Umbilical cord (tissue), 1 donor: ENCODE measurements at regions not wholly inside any gene's neighbourhood (a gene's known extent, or its start where the extent isn't known, plus 50 kb on each side); places are given as distances from the start of the nearest gene placed in this dataset.
"Not testable (repeated sequence)": the region's sequence is repeated elsewhere in the genome, so short reads cannot be mapped to it uniquely, and the experiment has no call there.

Source experiments
- DNase-seq: peaks from one replicate; pipeline ENCODE4 v3.0.0-alpha.2; 2015; ENCODE audit warnings: low spot score

DNA sequence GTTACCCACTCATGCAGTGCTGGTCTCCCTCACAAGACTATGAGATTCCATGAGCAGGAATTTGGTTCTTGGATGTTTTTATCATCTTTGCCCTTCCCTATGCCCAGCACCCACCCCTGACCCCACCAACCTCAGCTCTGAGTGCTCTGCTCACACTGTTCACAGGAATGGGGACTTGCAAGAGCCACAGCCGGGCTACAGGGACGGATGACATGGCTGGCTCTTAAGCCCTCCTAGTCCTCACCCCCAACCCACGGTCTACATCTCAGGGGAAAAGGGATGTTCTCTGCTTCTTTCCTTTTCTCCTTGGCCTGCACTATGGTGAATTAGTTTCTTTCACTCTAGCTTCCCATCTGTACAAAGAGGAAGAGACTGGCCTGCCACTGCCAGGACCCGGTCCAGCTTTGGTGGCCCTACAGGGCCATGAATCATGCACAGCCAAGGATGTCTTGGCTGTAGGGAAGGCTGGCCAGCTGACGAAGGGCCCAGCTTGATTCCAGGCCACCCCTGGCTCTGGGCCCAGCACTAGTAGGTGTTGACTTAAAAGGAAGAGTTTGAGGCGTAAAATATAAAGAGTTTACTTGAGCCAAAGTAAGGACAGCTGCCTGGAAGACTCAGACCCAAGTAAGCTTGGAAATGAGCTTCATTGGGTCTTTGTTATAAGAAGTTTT is 79.7 kb upstream of the MTLN start:
- not testable (repeated sequence) for DNase-seq

- DNase-seq: not testable (repeated sequence)
Measured at GRCh38 chr2:110287817-110288216, 75.5 kb upstream of the MTLN start.

DNA sequence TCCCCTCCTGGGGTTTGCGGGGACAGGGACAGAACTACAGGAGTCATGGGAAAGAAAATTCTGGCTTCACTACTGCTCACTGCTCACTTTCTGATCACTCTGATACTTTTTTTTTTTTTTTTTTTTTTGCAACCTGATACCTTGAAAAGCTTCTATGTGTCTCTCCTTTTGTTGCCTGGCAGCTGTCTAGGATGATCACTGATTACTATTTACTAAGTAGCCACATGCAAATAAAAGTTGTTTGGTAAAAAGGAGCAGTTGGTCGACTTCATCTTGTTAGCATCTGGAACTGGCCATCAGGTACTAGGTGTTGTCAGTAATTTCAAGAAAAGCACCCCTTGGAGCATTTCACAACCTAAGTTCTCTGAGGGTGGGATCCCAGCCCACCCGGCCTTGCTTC is 74.9 kb upstream of the MTLN start:
- not testable (repeated sequence) for DNase-seq

DNA sequence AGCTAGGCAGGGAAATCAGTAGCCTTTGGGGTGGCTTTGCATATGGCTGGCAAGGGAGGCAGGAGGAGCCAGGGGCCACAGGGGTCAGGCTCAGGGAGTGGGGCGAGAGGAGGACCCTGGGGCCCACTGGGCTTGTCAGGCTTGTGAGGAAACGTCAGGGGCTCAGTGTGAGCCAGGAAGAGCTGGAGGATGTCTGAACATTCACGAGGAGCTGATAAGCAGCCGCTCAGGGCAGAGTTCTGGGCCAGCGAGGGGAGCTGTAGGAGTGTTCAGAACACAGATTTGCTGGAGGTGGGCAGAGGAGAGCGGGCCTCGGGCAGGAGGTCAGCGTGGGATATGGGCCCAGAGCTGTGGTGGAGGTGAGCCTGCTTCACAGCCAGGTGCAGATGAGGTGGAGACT is 72.7 kb upstream of the MTLN start:
- DNase-seq: not testable (repeated sequence)

DNA sequence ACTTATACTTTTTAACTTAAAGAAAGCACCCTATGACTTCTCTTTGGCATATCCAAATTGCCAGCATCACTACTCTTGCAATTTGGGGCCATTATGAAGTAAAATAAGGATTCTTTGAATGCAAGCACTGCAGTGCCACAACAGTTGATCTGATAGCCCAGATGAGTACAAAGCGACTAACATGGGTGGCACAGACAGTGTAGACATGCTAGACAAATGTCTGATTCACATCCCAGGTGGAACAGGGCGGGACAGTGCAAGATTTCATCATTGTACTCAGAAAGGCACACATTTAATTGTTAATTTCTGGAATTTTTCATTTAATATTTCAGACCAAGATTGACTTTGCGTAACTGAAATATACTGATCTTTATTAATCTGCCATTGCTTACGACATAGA is 68.5 kb upstream of the MTLN start:
- not testable (repeated sequence) for DNase-seq

GRCh38 chr2:110277054-110277453 is 64.7 kb upstream of the MTLN start:
- not testable (repeated sequence) for DNase-seq

DNA sequence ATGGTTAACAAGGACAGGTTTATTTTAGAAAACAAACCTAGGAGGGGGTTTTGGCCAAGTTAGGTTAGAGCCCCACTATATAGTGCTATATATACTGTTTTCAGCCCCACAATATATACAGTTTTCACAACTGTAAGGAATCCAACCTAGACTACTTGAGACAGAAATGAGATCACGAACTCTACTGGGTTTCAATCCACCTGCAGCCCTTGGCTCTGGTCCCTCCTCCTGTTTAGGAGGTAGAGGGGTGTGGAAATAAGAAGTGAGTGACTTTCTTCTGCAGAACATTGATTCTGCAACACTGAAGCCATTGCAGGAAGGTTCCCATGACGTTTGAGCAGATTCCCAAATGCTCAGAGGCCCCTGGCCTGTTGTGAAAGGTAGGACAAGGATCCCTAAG is 63.7 kb upstream of the MTLN start:
- not testable (repeated sequence) for DNase-seq

DNA sequence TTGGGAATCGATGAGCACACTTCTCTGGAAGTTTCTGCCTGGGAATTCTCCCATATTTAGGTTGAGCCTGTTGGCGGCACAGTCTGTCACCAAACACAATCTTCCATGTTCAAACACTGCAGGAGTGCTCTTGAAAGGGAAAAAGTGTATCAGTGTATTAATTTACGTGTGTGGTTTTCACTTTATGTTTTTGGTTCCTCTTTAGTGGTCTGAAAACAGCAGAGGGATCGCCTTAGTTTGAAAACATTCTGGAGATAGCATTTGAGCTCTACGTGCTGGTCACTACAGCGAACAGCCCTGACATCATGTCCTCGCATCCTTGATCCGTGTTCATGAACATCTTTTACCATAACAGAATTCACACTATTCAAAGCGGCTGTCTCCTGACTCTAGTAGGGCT is 57.3 kb upstream of the MTLN start:
- not testable (repeated sequence) for DNase-seq

GRCh38 chr2:110267828-110268407 is 55.6 kb upstream of the MTLN start:
- not testable (repeated sequence) for DNase-seq

- not testable (repeated sequence) for DNase-seq
Measured at GRCh38 chr2:110264804-110265203, 52.5 kb upstream of the MTLN start.

DNA sequence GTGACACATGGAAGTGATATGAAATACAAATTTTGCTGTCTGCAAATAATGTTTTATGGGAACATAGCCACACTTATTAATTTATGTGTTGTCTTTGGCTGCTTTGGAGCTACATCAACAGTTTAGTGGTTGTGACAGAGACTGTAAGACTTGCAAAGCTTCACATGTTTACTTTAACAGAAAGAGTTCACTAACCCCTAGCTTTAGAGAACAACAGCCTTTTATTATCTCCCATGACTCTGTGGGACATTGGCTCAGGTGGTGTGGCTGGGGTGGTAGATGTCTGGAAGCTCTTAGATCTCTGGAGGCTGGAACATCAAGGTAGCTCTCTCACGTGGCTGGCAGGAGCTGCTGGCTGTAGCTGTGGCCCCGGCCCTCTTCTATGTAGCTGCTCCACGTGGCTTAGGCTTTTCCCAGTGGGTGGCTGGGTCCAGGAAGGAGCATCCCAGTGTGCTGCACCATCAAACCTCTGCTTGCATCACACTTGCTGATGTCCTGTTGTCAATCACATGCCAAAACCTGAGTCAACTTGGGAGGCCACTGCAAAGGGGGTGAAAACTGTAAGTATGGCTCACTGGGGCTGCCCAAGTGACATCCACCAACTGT is 51.8 kb upstream of the MTLN start:
- not testable (repeated sequence) for DNase-seq

GRCh38 chr2:110263462-110263861 is 51.1 kb upstream of the MTLN start:
- not testable (repeated sequence) for DNase-seq
